Amygdala (tissue), 56 donors: ENCODE measurements at regions not wholly inside any gene's neighbourhood (a gene's known extent, or its start where the extent isn't known, plus 50 kb on each side); places are given as distances from the start of the nearest gene placed in this dataset.

Experiments
- DNase-seq, 56 donors: peaks; one replicate each; lab custom pipeline; 2025; lab: John Stamatoyannopoulos, UW

DNA sequence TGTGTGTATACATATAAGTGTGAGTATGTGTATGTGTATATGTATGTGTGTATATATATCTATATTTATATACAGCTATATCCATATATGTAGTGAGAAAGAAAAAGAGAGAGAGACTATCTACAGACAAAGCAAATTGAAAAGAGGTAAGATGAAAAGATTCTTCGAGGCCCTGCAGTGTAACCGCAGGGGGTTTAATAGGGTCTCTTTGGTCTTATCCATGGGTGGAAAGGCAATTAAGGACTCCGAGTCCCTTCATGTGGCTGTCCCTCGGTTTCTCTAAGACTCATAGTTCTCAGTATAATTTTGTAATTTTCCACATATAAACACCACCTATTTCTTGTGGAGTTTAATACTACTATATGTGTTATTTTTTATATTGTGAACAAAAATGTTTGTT, 50.6 kb upstream of the JAZF1 start:
- no peak for DNase-seq

DNA sequence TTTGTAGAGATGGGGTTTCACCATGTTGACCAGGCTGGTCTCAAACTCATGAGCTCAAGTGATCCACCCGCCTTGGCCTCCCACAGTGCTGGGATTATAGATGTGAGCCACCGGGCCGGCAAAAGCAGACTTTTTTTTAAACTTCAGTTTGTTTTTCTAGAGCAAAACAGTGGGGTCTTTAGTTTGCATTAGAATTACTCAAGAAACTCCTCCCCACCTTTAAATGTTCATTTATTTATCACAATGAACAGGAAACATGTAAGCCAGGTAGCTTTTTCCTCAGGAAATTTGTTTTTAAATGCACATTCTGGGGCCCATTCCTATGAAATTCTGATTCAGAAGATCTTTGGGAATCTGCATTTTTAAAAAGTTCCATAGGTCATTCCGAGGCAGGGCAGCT, 56.0 kb upstream of the JAZF1 start:
- DNase-seq = no peak

DNA sequence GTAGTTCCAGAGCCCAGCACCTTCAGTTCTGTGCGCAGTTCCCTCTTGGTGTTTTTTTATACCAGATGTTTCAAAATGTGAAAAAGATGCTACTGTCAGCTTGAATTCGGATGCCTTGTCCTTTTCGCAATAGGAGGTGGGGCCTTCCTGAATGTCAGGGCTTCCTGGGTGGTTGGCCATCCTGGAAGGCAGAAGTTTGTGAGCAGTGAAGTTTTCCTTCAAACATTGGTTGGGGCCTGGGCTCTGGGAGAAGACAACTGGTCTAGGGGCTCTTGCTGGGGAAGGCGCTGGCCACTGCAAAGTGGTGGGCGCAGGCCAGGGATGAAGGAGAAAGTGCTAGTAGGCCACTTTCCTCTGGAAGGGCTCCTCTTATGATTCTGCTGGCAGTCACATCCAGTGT, 56.8 kb upstream of the JAZF1 start:
- DNase-seq = no peak

DNA sequence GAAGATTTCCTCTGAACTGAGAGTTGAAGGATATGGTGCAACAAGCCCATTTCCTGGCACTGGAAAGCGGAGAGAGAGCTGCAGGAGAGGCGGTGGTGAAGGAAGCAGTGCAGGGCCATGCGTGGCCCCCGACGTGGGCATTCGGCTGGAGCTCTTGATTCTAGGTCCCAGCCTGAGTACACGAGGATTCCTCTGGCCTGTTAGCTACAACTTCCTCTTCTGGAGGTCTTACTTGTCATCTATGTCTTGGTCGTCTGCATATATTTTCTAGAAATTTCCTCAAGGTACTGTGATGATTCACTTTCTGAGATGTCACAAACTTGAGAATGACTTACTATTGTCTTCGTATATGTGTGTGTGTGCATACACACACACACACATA, 59.2 kb upstream of the JAZF1 start:
- DNase-seq = peak in 1 of 56 donors; percentile 0

DNA sequence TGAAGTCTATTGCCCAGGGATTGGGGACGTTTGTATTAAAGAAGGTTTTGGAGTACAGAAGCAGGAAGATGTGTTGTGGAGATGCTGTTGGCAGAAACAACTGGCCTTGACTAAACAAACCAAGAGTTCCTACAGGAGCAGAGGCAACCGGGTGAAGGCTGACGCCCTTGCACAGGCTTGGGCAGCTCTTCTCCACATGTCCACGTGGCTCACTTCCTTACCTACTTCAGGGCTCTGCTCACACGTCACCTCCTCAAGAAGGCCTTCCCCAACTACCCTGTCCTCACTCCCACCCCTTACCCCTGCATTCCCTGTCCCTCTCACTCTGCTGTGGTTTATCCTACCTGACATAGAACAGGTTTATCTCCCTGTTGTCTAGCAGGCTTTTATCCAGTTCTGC, 59.9 kb upstream of the JAZF1 start:
- no peak for DNase-seq

DNA sequence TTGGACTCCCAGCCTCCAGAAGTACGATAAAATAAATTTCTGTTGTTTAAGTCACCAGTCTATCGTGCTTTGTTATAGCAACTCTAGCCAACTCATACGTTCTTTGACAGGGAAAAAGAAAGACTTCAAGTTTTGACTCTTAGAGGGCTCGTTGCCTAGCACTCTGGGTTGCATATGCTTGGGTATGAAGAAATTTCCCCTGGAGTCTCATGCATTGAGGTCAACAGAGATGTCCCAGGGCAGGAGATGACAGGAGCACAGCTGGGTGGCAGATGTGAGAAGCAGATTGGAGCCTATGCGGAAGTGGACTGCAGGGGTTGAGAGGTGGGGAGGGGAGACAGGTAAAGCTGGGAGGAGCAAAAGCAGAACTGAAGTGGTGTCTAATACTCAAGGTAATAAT, 63.3 kb upstream of the JAZF1 start:
- no peak for DNase-seq

DNA sequence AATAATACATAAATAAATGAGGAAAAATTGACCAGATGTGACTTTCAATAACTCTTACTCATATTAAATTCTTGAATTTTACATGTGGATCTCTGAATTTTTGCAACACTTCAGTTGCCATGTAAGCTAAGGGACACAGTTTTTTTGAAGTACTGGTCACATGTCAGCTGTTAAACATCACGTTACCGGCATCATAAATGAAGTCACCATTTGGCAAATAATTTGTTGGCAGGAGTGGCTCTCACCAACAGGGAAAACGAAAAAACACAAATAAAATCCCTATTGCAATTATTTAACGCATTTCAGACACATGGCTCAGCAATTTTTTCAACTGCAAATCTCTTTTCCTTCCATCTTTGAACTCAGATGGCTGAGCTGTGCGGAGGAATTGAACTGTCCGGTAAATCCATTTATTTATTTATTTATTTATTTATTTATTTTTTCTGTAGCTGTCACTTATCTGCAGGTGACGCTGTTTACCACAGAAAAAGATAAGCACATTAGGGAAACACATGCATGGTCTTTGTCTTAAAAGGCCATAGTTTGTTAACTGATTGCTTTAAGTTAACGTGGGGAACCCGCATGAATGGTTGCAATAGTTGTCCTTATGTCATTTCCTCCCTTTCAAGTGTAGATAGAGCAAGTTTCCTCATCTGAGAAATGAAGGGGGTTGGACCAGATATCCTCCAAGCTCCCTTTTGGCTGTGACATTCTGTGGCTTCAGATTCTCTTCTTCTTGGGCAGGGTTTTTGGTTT, 64.7 kb upstream of the JAZF1 start:
- DNase-seq = no peak

DNA sequence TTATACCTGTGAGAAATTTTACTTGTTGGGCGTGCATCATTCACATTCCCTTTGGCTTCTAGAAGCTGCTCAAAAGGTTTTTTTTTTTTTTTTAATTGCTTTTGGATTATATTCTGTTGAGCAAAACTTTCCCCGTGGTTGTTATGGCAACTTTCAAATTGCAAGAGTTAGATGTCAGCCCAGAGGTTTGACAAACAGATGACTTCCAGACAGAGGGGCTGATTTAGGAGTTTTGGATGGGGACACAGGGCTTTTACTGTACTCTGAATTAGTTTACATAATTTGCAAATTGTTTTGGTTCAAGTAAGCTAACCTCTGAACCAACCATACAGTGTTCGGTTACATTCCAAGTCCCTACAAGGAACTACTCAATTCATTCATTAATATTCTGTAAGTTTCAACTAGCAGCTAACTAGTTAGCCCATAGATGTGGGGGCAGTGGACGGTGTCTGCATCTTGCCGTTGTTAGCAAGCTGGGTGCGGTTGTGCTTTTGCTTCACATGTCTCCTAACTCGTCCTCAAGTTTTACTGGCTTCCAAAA, 66.4 kb upstream of the JAZF1 start:
- DNase-seq = no peak

DNA sequence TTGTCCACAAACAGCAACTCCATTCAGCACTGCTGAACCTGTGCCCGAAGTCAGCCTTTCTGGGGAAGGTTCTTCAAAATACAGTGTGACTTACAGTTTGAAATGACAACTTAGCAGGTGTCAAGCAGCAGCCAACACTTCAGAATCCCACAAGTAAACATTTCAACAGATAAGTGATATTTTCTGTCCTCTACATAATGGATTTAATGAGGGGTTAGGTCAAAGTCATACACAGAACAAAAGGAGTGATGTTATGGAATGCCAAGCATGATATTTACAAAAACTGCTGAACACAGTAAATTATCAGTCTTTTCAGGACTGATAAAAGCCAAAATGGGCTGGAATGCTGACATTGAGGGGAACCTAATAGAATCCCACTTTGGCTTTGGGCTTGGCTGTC, 77.6 kb upstream of the JAZF1 start:
- no peak for DNase-seq

DNA sequence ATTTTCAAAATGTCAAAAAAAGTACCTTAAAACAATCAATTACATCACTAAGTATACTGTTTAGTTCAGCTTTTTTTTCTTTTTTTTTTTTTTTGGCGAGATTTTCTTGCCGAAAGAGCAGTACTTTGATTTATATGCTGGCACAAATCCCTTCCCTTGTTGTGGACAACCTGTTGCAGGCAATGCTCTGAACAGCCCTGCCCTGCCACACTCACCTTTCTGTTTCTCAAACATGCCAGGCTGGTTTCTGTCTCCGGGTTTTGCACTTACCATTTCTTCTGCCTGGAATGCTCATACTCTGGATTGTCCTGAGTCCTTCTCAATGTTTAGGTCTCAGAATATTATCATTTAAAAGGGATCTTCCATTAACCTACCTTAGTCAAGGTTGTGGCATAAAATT, 80.4 kb upstream of the JAZF1 start:
- DNase-seq = no peak

DNA sequence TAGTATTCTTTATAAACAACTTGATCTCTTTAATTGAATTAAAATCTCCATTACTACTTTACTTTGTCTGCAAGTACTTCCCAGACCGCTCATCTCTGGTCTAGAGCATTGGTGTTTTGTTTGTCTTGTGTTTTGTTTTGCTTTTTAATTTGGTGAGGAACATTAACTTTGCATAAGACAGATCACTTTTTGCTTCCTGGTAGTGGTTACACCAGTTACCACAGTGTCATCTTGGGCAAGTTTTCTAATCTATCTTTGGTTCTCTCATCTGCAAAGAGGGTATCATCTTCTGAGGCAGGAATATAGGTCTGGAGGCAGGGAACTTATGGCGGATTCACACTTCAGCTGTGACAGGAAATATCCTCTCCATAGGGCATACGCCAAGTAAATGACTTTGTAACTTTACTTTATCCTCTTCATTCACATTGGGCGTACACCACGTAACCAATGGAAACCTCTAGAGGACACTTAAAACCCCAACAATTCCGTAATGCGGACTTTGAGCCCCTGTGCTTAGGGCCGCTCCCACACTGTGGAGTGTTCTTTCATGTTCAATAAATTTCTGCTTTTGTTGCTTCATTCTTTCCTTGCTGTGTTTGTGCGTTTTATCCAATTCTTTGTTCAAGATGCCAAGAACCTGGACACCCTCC, 83.2 kb upstream of the JAZF1 start:
- no peak for DNase-seq

DNA sequence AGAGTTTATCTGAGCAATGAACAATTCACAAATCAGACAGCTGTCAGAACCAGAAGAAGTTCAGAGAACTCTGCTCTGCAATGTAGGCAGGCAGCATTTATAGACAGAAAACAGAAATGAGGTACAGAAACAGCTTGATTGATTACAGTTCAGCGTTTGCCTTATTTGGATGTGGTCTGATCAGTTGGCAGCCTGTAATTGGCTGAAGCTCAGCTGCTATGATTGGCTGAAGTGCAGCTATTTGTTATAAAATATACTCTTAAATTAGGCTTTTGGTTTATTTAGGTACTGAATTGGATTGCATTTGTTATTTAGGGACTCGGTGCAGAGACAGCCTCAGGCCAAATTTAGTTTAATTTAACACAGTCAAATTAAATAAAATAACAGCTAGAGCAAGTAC, 85.8 kb upstream of the JAZF1 start:
- peak in 16 of 56 donors; percentile 1 to 44 (median 6) for DNase-seq

DNA sequence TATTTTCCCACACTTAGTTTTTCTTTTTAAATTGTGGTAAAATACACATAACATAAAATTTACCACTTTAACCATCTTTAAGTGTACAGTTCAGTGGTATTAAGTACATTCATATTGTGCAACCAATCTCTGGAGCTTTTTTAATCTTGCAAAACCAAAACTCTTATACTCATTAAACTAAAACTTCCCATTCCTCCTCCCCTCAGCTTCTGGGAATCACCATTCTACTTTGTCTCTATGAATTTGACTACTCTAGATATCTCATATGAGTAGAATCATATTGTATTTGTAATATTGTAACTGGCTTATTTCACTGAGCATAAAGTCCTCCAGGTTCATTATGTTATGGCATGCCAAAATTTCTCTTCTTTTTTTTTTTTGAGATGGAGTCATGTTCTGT, 86.4 kb upstream of the JAZF1 start:
- DNase-seq = no peak

DNA sequence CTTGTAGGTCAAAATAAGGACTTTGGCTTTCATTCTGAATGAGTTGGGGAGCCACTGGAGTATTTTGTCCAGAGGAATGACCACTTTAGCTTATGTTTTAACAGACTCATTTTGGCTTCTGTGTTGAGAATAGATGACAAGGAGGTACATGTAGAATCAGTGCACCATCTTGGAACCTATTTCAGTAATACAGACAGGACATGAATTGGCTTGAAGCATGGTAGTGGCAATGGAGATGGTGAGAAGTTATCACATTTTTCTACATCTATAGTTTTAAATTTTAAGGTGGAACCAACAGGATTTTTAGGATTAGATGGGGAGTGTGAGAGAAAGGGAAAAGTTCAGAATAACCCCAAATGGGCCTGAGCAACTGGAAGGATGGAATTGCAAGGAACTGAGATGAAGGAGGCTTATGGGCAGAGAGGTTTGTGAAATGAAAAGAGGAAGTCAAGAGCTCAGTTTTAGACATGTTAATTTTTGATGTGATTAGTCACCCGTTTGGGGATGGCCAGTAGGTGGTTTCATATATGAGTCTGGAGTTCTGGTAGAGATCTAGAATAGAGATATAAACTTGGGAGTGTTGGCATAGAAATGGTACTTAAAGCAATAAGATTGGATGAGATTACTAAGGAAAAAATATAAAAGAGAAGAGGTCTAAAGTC, 89.2 kb upstream of the JAZF1 start:
- no peak for DNase-seq

DNA sequence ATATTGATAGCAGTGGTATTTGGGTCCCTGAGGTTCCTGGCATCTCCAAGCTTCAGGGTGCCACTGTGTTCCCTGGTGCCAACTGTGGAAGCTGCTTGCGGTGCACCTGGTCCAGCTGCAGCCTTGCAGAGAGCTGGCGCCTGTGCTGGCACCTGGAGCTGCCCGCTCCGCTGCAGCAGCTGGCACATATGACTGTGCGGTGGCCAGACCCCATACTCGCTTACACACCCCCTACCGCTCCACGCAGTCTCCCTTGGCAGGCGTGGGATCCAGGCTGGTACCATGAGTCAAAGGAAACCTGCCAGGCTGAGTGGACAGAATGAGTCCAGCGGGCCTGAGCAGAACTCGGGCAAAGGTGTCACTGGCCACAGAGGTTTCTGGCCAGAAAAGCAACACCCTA, 89.9 kb upstream of the JAZF1 start:
- no peak for DNase-seq

DNA sequence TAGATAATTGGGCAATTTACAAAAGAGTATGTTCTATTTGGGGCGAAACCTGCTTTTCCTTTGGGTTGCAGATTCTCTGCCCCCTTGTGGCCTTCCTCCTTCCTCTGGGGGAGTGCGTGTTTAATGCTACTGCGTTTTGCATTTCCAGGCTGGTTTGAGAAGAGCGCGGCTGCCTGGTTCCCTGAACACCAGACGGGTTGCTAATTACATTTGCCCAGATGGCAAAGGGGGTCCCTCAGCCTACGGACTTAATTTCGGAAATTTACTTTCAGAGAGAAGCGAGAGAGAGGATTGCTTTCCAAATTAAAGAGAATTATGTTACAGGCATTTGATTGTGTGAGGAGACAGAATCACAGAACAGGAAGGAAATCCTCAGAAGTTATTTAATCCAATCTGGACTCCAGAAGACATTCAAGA, 91.9 kb upstream of the JAZF1 start:
- DNase-seq = peak in 49 of 56 donors; percentile 3 to 71 (median 31)

DNA sequence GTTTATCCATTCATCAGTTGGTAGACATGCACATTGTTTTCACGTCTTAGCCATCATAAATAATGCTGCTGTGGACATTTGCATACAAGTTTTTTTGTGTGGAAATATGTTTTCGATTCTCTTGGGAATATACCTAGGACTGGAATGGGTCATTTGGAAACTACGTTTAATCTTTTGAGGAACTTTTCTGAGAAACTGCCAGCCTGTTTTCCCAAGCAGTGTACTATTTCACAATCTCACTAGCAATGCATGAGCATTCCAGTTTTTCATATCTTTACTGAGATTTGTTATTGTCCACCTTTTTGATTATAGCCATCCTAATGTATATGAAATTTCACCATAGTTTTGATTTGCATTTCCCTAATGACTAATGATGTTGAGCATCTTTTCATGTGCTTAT, 95.7 kb upstream of the JAZF1 start:
- DNase-seq = no peak

DNA sequence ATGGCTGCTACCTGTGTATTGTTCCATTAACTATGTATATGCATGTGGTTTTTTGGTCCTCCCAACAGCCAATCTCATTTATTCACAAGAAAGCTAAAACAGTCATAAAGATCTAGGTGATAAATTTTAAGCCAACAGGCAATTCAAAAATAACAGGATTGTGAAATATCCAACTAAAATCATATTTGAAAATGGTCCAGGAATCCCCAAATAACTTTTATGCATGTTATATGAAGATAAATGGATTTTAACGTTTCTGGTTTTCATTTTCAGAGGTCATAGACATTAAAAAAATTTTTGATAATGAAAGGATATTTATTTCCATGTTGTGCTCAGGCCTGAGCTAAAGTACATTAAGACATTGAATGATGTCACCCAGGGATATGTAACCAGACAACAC, 96.8 kb upstream of the JAZF1 start:
- DNase-seq = no peak

DNA sequence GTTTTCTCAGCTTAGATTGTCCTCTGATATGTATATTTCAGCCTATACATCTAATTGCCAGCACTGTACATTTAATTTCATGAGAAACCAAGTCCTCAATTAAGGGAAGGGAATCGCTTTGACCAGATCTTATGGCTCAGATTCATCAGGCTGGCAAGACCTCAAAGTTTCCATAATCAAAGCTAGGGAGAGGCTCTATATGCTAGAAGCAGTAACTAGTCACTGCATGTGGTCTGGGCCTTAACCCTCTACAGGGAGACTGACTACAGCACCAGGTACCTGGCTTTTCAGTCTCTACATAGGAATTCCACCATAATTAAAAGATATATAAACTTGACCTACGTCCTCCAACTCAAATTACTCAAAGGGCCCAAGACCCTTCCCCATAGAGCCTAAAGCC, 97.4 kb upstream of the JAZF1 start:
- no peak for DNase-seq

DNA sequence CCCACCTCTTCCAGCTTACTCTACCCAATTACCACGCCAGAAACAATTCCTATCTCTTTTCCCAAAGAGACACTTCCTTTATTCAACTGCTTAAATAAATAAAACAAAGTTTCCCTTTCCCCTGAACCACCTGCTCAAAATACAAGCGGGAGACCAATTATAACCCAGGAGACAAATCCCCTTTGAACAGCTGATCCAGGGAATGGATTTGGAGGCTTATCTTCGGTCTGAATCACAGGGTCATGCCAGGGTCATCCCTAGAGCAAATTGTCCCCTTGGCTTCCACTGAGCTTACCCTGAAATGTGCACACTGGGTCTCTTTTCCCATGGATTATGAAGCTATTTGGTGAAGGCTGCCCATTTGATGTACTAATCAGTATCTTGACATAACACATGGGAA, 99.9 kb upstream of the JAZF1 start:
- no peak for DNase-seq

DNA sequence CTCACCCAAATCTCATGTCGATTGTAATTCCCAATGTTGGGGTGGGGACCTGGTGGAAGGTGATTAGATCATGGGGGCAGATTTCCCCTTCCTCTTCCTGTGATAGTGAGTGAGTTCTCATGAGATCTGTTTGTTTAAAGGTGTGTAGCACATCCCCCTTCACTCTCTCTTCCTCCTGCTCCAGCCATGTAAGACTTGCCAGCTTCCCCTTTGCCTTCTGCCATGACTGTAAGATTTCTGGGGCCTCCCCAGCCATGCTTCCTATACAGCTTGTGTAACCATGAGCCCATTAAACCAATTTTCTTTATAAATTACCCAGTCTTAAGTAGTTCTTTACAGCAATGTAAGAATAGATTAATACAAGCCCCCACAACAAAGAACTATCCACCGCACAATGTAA, 109.9 kb upstream of the JAZF1 start:
- DNase-seq = no peak

DNA sequence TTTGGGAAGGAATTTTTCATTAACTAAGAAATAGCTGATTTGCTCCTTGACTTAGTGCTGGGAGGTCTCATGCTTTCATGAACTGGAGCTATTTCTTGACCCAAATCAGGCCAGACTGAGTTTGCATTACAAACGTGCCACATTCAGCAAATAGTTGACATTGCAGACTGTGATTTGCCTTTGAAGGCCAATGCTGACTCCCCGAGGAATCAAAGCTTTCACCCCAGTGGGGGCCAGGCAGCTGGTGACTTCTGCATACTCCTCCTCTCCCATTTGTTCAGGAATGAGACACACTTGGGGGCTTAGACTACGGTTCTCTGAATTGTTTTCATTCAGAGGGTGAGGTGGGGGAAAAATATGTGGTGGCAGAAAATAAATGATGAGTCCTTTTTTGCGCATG, 111.0 kb upstream of the JAZF1 start:
- DNase-seq = no peak
